SKM-1 treated with dmso at 0.1 percent for 144 hours (cell line): ENCODE measurements at regions not wholly inside any gene's neighbourhood (a gene's known extent, or its start where the extent isn't known, plus 50 kb on each side); places are given as distances from the start of the nearest gene placed in this dataset.
"Not testable (repeated sequence)": the region's sequence is repeated elsewhere in the genome, so short reads cannot be mapped to it uniquely, and the experiment has no call there.

Experiments used
- DNase-seq: peaks from one replicate; lab custom pipeline; 2025; ENCODE audit not compliant: unreplicated experiment; lab: John Stamatoyannopoulos, UW

DNA sequence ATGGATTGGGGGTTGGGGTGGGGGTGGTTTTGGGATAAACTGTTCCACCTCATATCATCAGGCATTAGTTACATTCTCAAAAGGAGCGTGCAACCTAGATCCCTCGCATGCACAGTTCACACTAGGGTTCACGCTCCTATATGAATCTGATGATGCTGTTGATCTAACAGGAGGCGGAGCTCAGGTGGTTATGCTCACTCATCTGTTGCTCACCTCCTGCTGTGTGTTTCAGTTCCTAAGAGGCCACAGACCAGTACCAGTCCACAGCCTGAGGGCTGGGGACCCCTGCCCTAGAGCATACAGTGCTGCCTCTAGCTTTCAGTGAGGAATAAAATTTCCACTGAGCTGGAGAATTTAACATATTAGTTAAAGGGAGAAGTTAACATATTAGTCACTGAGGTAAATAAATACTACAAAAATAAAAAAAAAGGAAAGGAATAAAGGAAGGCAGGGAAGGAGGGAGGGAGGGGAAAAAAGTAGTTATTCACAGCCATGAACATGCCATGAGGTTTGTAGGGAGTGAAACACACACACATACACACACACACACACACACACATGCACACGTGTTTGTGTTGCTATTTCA lies 612.7 kb upstream of the TBX3 start:
- DNase-seq = no peak

DNA sequence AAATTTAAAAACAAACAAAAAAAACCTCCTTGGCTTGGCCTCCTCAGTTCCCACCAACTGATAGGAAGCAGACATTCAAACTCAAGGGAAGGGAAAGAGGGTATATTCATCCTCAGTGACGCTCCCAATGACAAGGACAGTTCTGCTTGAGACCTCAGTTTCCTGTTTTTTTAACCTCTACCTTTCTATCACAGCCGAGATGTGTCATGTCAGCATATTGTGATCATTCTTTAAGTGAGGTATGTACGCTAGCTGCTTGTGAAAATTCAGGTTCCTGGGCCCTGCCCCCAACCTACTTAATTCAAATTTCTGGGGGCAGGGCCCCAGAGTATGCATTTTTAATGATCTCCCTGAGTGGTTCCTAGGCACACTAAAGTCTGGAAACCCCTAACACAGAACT lies 611.9 kb upstream of the TBX3 start:
- DNase-seq = no peak

DNA sequence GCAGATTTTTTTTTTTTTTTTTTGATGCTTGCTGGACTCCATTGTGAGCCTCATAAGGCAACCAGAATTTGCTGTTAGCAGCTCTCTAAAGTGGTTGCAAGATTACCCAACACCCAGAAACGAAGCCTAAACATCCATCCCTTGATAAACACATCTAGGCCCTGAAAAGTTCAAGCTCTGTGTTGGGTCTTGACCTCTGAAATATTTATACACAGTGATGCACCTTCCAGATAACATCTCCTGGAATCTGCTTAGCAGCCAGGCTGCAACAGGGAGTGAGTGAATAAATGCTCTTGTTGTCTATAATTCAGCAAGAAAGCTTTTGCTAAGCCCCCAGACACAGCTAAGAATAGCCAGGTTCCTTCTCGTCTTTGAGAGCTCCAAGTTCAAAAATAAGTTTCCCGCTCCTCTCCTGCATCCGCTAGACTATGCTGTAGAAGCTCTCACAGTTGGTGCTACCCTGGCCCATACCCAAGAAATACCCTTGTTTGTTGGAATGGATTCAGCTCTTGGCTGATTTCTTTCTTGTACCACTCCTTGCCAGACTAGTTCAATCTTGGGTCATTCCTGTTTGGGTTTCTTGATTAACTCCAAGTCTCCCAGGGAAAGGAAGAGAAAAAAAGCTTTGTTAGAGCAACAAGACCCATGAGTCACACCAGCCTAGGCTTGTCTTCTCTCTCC lies 610.6 kb upstream of the TBX3 start:
- DNase-seq = no peak

DNA sequence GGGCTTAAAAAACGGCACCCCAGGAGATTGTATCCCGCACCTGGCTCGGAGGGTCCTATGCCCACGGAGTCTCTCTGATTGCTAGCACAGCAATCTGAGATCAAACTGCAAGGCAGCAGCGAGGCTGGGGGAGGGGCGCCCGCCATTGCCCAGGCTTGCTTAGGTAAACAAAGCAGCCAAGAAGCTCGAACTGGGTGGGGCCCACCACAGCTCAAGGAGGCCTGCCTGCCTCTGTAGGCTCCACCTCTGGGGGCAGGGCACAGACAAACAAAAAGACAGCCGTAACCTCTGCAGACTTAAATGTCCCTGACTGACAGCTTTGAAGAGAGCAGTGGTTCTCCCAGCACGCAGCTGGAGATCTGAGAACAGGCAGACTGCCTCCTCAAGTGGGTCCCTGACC lies 601.5 kb upstream of the TBX3 start:
- not testable (repeated sequence) for DNase-seq

DNA sequence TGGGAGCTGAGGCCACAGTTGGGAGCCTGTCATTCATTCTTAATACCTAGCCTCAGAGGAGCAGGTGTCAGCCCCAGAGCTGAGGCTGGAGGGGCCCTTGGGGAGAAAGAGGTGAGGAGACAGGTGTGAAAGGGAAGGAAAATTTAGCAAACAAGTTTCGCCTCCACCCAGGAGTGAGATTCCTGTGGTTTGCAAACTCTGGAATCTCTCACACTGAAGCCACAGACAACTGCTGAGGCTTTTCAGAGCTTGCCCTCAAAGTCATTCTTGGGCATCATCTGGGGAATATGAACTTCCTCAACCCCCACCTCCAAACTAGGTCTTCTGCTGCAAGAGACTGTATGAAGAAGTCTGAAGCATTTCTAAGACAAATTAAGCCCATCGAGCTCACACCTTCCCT lies 589.5 kb upstream of the TBX3 start:
- no peak for DNase-seq

DNA sequence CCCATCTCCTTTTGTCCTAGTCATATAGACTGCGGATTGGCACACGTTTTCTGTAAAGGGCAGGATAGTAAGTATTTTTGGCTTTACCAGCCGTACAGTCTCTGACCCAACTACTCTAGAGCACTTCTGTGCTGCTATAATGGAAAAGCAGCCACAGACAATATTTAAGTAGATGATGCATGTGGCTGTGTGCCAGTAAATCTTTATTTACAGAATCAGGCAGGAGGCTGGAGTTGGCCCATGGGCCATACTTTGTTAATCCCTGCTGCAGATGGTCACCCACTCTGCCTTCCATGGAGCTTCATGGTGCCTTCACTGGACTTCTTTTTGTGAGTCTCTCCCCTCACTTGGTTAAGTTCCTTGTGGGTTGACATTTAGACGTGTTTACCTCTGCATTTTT lies 584.5 kb upstream of the TBX3 start:
- DNase-seq = no peak

DNA sequence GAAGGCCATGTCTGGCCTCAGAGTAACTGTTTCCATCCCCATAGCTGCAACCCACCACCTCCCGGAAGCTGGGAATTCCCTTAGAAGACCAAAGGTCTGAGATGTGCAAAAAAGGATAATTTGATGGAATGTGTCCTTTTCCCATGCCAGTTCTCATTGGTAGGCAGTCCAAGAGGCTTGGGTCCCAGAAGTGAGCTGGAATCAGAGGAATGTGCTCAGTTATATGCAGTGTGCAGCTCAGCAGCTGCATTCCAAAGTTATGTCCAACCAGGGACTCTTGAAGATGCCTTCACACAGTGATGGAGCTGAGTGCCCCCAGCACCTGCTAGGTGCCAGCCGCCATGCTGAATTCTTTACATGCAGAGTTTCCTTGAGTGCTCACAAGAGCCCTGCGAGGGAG lies 583.9 kb upstream of the TBX3 start:
- DNase-seq = no peak

DNA sequence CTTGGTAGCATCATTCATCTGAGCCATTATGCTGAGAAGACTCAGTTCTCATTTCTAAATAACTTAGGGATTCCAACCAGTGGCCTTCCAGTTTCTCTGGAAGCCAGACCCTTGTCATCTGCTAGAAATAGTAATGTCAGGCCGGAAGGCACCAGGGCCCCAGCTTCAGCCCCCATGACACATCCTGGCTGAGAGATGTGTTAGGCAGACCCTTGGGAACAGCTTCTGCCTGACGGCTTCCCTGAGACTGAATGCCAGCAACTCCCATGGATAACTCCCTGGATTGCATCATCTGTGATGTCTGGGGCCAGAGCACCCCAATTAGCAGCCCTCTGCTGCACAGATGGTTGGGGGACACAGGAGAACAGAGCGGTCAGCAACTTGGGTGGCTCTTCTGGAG lies 583.5 kb upstream of the TBX3 start:
- no peak for DNase-seq

DNA sequence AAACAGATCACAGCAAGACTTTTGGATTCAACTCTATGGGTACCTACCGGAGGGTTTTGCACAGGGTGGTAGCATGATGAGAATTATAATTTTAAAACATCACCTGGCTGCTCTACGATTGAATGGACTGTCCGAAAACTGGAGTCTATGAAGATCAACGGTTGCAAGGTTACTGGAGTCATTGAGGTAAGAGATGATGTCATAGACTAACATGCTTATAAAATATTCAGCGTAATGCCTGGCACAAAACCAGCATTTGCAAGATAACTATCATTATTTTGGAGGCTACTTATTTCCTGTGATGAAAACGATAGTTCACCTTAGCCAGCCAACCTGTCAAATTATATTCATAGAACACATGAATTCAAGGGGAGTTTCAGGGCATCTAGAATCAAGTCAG lies 580.6 kb upstream of the TBX3 start:
- DNase-seq = no peak

DNA sequence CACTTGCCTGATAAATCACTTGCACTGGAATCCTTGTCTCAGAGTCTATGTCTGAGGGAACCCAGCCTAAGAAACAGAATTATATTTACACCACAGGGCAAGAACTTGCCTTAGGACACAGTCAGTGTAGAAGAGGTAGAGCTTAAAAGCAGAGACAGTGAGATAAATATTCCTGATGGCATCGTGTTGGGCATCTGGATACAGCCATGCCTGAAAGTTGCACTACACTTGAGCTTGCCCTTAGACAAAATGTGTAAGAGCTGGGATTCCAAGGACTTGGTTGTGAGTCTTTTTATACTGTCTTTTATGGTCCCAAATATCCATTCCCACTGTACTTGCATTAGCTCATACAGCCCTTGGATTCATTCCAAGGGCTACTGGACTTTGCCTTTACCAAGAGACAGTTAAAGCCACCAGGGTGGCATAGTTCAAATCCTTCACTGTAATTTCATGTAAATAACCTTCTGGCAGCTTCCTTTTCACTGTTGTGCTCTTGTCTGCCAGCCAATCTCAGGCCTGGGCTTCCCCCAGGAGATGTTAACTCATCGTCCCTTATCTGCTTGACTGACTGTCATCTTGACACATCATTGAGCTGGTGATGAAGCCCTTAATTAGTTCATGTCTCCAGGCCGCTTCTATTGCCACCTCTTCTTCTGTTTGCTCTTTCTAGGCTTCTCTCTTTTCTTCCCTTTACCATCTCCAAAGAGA lies 577.9 kb upstream of the TBX3 start:
- DNase-seq = no peak

DNA sequence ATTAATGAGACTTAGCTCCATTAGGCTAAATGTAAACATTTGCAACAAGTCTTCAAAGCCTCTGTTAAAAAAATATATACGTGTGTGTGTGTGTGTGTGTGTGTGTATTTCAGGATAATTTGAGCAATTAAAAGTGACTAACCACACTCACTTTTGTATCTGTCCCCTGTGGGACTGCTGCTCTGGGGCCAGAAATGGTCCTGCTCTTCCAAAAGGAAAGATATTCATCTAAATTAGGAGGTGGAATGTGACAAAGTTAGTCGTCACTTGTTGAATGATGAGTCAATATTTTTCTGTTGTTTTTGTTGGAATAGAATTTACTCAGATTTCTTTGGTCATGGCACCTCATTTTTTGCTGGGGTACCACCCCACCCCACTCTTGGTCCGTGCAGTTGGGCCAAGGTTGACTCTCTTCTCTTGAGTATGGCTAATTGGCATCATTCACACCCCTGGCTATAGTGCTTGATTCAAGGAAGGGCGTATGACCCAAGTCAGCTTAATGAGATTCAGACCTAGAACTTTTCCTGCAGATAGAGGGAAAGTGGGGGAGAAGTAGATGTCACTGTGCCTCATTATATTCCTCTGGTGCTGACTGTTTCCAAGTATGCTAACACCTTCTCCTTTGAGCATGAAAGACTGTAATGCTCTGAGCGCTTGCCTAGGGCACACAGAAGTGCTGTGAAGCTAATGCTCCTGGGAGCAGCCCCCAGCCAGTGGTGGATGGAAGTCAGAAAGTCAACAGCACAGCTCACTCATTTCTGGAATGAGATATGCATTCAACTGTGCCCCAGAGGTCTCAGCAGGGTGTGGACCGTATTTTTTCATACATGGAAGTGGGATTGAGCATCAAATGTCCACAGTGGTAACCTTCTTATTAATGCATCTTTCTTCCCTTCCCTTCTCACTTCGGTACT lies 577.0 kb upstream of the TBX3 start:
- no peak for DNase-seq

DNA sequence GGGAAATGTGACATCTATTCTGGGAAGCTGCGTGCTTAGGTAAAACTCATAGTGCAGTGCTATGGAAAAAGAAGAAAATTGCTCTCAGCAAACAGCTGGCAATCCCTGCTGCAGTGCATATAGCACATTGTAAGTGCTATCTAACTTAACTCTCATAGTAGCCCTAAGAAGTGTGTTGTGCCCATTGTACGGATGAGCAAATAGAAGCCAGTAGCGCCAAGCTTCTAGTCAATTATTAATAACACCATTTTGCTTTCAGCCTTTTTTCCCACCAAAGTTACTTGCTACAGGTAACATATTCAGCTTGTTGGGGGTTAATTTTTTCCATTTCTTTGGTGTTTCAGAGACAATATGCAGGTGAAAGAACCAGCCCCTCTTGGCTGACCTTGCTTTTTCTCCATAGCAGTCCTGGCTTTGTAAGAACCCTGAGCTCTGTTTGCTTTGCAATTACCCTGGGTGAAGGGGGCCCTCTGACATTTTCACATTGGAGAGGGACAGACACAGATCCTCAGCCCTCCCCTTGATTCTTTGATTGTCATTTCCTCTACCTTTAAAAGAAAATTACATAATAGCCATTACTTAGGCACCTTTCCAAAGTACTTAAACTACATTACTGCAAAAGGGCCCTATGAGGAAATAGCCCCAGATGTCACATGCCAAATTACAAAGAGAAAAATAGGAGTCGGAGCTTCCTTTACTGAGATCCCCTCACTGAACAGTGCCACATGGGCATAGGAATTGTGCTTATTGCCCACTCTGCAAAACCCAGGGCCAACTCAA lies 576.2 kb upstream of the TBX3 start:
- DNase-seq = no peak

DNA sequence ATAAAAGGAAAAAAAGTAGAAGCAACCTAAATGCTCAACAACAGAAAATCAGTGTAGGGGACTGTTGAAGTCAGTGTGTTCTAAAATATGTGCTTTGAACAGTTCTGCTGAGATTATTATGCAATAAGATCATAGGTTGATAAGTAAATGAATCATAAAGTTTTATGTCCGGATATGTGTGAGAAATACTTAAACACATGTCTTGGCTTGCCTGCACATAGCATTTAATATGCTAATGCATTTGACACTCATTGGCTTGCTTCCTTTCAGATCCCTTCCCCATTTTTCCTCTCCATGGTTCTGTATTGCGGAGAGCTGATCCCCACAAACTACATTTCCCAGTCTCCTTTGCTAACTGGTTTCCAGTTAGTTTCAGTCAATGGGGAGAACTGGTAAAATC lies 573.8 kb upstream of the TBX3 start:
- DNase-seq = no peak

DNA sequence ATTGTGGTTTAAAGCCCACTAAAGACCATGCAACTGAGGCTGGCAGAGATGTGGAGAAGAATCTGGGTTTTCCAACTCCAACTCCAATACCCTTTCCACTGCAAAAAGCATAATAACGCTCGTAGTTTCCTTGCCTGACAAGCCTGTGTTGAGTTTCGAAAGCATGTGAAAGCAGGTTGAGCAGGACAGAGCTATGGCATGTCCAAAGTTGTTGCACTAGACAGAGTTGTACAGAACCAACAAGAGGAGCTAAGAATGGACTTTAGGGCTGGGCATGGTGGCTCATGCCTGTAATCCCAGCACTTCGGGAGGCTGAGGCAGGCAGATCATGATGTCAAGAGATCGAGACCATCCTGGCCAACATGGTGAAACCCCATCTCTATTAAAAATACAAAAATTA lies 572.0 kb upstream of the TBX3 start:
- no peak for DNase-seq

DNA sequence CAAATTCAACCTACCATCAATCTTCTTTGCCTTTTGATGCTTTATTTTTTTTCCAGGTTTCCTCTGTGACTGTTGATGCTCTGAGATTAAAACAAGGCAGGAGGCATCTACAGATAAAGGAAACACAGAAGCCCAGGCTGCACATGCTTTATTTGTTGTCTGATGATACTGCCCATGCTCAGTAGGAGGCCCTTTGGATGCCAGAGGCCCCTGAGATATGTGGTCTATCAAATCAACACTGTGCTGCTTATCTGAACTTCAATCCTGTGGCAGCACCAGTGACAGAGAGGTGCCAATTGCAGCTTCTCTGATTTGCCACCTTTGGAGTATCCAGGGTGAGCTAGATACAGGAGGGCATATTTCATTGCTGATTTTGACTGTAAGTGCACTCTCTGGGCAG lies 571.3 kb upstream of the TBX3 start:
- DNase-seq = no peak

DNA sequence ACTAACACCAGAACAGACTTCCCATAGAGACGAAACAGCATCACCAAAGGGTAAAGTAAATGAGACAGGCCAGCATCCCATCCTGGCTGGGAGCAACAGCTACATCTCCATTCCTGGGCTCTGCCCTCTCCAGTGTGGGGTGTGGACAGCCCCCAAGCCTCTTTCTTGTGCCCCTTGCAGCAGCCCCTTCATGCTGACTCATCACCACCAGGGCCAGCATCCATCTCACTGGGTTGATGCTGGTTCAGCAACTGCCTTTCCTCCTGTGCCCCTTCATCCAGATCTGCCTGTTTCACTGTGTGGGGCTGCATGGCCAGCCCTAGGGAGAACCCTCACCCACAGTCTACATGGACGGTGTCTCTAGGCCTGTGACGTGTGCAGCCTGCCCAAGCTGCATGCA lies 569.1 kb upstream of the TBX3 start:
- DNase-seq = no peak

DNA sequence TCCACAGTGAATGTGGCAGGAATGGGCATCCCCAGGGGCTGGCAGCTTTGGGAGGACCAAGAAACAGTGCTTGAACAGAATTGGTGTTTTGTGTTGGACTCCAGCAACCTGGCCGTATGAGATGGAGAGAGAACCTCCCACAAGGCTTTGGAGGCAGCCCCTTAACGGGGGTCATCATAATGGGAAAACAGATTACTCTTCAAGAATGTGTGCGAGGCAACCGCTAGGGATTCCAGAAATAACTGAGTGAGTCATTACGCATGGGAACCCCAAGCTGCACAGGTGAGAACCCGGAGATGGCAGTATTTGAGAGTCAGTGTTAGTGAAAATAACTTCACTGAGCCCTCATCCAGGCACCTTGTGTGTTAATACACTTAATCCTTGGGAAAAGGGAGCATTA lies 567.8 kb upstream of the TBX3 start:
- DNase-seq = no peak

DNA sequence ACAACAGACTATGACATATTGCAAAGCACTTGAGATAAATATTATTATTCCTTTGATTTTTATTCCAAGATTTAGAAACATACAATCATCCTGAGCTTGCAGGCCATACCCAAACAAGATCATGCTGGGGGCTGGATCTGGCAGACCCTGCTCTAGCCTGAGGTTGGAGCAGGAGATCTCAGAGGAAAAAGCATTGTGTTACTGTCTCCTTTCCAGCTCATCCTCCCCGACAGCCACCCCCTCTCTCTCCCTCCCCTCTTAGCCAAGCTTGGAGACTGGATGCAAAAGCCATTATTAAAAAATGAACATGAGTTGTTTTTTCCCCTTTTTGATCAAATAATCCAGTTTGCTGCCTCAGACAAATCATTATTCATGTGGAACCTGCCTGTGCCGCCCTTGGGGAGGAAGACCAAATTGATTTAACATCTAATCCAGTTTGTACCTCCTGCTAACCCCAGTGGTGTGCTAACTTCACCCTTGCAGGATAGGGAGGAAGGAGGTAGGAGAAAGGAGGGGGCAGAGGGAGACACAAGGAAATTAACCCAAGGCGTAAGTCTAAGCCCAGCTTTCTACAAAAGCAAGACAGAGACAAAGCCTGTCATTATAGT lies 565.8 kb upstream of the TBX3 start:
- no peak for DNase-seq

DNA sequence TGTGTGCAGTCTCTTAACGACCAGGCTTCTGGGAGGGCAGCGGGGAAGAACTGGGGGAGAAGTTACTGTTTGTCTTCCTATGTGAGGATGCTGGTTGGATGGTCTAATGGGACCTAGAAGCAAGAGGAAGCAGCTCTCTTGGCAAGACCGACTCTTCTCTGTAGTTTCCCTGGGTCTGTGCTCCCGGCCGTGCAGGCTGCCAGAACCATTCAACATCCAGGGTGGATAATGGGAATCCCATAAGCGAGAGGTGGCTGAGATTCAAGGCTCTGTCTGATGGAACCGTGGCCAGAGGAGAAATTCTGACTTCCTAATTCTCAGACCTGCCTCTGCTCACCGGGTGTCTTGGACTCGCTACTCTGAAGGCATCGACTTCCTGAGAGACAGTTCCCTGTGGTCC lies 561.0 kb upstream of the TBX3 start:
- no peak for DNase-seq

DNA sequence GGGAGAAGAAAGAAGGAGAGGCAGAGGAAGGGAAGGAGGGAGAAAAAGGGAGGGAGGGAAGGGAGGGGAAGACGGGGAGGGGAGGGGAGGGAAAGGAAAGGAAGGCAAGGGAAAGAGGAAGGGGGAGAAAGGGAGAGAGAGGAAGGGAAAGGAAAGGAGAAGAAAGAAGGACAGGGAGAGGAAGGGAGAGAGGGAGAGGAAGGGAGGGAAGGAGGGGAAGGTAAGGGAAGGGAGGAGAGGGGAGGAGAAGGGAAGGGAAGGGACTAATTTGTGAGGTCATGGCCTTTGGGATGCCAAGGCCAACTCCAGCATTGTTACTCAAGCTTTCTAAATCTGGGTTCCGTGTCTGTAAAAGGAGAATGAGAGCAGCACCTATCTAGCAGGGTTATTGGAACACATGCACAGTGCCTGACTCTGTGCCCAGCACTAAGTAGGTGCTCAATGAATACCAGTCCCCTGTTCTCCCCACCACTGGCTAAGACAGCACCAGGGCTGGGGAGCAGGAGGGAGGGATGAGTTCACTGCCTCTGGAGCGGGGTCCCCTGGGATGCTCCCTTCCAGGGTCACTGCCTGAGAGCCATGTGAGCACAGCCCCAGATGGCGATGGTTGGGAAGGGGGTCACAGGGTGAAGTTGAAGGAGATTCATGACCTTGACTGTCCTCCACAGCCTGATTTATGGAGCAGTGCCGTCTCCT lies 560.1 kb upstream of the TBX3 start:
- DNase-seq = no peak
